ENCODE measurements at regions not wholly inside any gene's neighbourhood (a gene's known extent, or its start where the extent isn't known, plus 50 kb on each side); places are given as distances from the start of the nearest gene placed in this dataset.

- Histone ChIP-seq H3K27me3 (replicated peaks; ENCODE audit: control insufficient read depth, insufficient read depth, low read length, poor library complexity, severe bottlenecking) (no peaks in the 10 kb centered on the region), H3K4me1 (ENCODE audit: control insufficient read depth, insufficient read depth, low read length, poor library complexity, severe bottlenecking) (no peaks in the 10 kb centered on the region), H3K4me3 (ENCODE audit: insufficient read depth, low read depth, low read length, poor library complexity, severe bottlenecking) (no peak overlapping the region), H3K27ac (ENCODE audit: insufficient read depth, low read length, poor library complexity, severe bottlenecking) (no peak overlapping the region), H3K9me3 (ENCODE audit: control insufficient read depth, low read length) (no peaks in the 10 kb centered on the region), H3K36me3 (ENCODE audit: control insufficient read depth, insufficient read depth, low read length) (no peaks in the 10 kb centered on the region)
- peak in 1 of 3 donors; percentile 8 for DNase-seq
Observed at GRCh38 chr1:185681034-185681633, 53.1 kb upstream of the HMCN1 start.

- no peaks in the 10 kb centered on the region for H3K9me3 ChIP-seq (ENCODE audit: control insufficient read depth, low read length)
Observed at GRCh38 chr1:185680453-185680852, 53.7 kb upstream of the HMCN1 start.

GRCh38 chr1:185679220-185679619, 55.0 kb upstream of the HMCN1 start:
- no peaks in the 10 kb centered on the region for H3K9me3 ChIP-seq (ENCODE audit: control insufficient read depth, low read length)
- no peak overlapping the region for H3K4me3 ChIP-seq (ENCODE audit: insufficient read depth, low read depth, low read length, poor library complexity, severe bottlenecking)
- DNase-seq, result no peak
- H3K36me3 ChIP-seq (ENCODE audit: control insufficient read depth, insufficient read depth, low read length), result no peaks in the 10 kb centered on the region
- no peak overlapping the region for H3K27ac ChIP-seq (ENCODE audit: insufficient read depth, low read length, poor library complexity, severe bottlenecking)
- peaks cover 5% of the 10 kb centered on the region for H3K4me1 ChIP-seq (ENCODE audit: control insufficient read depth, insufficient read depth, low read length, poor library complexity, severe bottlenecking)
- H3K27me3 ChIP-seq (replicated peaks; ENCODE audit: control insufficient read depth, insufficient read depth, low read length, poor library complexity, severe bottlenecking), result no peaks in the 10 kb centered on the region

More at GRCh38 chr1:185680453-185680852, 53.7 kb upstream of the HMCN1 start:
- H3K4me3 ChIP-seq (ENCODE audit: insufficient read depth, low read depth, low read length, poor library complexity, severe bottlenecking), result no peak overlapping the region
- H3K4me1 ChIP-seq (ENCODE audit: control insufficient read depth, insufficient read depth, low read length, poor library complexity, severe bottlenecking), result no peaks in the 10 kb centered on the region
- no peak for DNase-seq
- no peak overlapping the region for H3K27ac ChIP-seq (ENCODE audit: insufficient read depth, low read length, poor library complexity, severe bottlenecking)
- no peaks in the 10 kb centered on the region for H3K27me3 ChIP-seq (replicated peaks; ENCODE audit: control insufficient read depth, insufficient read depth, low read length, poor library complexity, severe bottlenecking)
- no peaks in the 10 kb centered on the region for H3K36me3 ChIP-seq (ENCODE audit: control insufficient read depth, insufficient read depth, low read length)

GRCh38 chr1:185676969-185677368, 57.2 kb upstream of the HMCN1 start:
- DNase-seq, result no peak
- H3K9me3 ChIP-seq (ENCODE audit: control insufficient read depth, low read length), result no peaks in the 10 kb centered on the region
- H3K36me3 ChIP-seq (ENCODE audit: control insufficient read depth, insufficient read depth, low read length), result no peaks in the 10 kb centered on the region
- peaks cover 7% of the 10 kb centered on the region for H3K4me1 ChIP-seq (ENCODE audit: control insufficient read depth, insufficient read depth, low read length, poor library complexity, severe bottlenecking)
- no peak overlapping the region for H3K27ac ChIP-seq (ENCODE audit: insufficient read depth, low read length, poor library complexity, severe bottlenecking)
- H3K27me3 ChIP-seq (replicated peaks; ENCODE audit: control insufficient read depth, insufficient read depth, low read length, poor library complexity, severe bottlenecking), result no peaks in the 10 kb centered on the region
- no peak overlapping the region for H3K4me3 ChIP-seq (ENCODE audit: insufficient read depth, low read depth, low read length, poor library complexity, severe bottlenecking)

GRCh38 chr1:185674201-185674600, 60.0 kb upstream of the HMCN1 start:
- Histone ChIP-seq H3K27me3 (replicated peaks; ENCODE audit: control insufficient read depth, insufficient read depth, low read length, poor library complexity, severe bottlenecking) (no peaks in the 10 kb centered on the region), H3K4me3 (ENCODE audit: insufficient read depth, low read depth, low read length, poor library complexity, severe bottlenecking) (no peak overlapping the region), H3K36me3 (ENCODE audit: control insufficient read depth, insufficient read depth, low read length) (no peaks in the 10 kb centered on the region), H3K27ac (ENCODE audit: insufficient read depth, low read length, poor library complexity, severe bottlenecking) (no peak overlapping the region), H3K9me3 (ENCODE audit: control insufficient read depth, low read length) (no peaks in the 10 kb centered on the region), H3K4me1 (ENCODE audit: control insufficient read depth, insufficient read depth, low read length, poor library complexity, severe bottlenecking) (peaks cover 7% of the 10 kb centered on the region)
- no peak for DNase-seq

- no peak for DNase-seq
- Histone ChIP-seq H3K9me3 (ENCODE audit: control insufficient read depth, low read length) (no peaks in the 10 kb centered on the region), H3K27me3 (replicated peaks; ENCODE audit: control insufficient read depth, insufficient read depth, low read length, poor library complexity, severe bottlenecking) (no peaks in the 10 kb centered on the region), H3K4me1 (ENCODE audit: control insufficient read depth, insufficient read depth, low read length, poor library complexity, severe bottlenecking) (peaks cover 7% of the 10 kb centered on the region), H3K4me3 (ENCODE audit: insufficient read depth, low read depth, low read length, poor library complexity, severe bottlenecking) (no peak overlapping the region), H3K36me3 (ENCODE audit: control insufficient read depth, insufficient read depth, low read length) (no peaks in the 10 kb centered on the region), H3K27ac (ENCODE audit: insufficient read depth, low read length, poor library complexity, severe bottlenecking) (no peak overlapping the region)
Observed at GRCh38 chr1:185672719-185673360, 61.4 kb upstream of the HMCN1 start.

DNA sequence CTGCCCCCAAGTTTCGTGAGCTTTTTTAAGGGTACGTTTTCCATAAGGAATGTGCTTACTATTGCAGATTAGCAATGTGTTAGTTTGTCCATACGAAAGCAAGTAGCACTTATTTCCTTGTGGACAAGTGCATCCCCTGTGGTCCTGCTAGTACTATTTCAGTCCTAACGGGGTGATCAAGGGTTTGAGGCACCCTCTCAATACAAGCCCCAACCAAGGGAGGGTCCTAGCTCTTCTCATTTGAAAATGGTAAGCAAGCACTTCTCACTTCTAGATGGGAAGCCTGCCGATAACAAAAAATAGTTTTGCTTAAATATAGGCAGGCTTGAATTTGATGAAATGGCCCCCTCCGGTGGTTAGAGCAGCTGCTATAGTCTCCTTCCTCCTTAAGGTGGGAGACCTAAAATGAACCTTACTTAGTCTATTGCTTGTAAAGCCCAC, 64.0 kb upstream of the HMCN1 start:
- Histone ChIP-seq H3K27me3 (replicated peaks; ENCODE audit: control insufficient read depth, insufficient read depth, low read length, poor library complexity, severe bottlenecking) (no peaks in the 10 kb centered on the region), H3K27ac (ENCODE audit: insufficient read depth, low read length, poor library complexity, severe bottlenecking) (no peak overlapping the region), H3K4me3 (ENCODE audit: insufficient read depth, low read depth, low read length, poor library complexity, severe bottlenecking) (no peak overlapping the region), H3K36me3 (ENCODE audit: control insufficient read depth, insufficient read depth, low read length) (no peaks in the 10 kb centered on the region), H3K4me1 (ENCODE audit: control insufficient read depth, insufficient read depth, low read length, poor library complexity, severe bottlenecking) (peaks cover 7% of the 10 kb centered on the region), H3K9me3 (ENCODE audit: control insufficient read depth, low read length) (no peaks in the 10 kb centered on the region)
- peak in 2 of 3 donors; percentile 21 to 27 for DNase-seq

DNA sequence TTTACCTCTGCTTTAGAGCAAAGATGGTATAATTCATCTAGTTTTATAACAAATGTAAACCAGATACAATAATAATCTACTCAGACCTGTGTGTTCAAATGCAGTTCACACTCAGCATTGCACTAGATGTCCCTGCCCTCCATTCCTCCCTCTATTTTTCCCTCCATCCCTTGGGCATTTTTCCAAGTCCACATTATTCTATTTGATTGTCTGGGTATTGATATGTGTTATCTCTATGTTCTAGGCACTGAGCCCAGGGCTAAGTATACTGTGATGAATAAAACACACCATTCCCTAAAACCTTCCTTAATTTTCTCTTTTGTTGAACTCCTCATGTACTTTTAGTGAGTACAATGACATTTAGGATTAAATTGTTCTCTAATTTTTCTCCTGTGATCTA, 66.2 kb upstream of the HMCN1 start:
- no peak for DNase-seq
- Histone ChIP-seq H3K27me3 (replicated peaks; ENCODE audit: control insufficient read depth, insufficient read depth, low read length, poor library complexity, severe bottlenecking) (no peaks in the 10 kb centered on the region), H3K9me3 (ENCODE audit: control insufficient read depth, low read length) (no peaks in the 10 kb centered on the region), H3K36me3 (ENCODE audit: control insufficient read depth, insufficient read depth, low read length) (no peaks in the 10 kb centered on the region), H3K4me3 (ENCODE audit: insufficient read depth, low read depth, low read length, poor library complexity, severe bottlenecking) (no peak overlapping the region), H3K4me1 (ENCODE audit: control insufficient read depth, insufficient read depth, low read length, poor library complexity, severe bottlenecking) (no peaks in the 10 kb centered on the region), H3K27ac (ENCODE audit: insufficient read depth, low read length, poor library complexity, severe bottlenecking) (no peak overlapping the region)

DNA sequence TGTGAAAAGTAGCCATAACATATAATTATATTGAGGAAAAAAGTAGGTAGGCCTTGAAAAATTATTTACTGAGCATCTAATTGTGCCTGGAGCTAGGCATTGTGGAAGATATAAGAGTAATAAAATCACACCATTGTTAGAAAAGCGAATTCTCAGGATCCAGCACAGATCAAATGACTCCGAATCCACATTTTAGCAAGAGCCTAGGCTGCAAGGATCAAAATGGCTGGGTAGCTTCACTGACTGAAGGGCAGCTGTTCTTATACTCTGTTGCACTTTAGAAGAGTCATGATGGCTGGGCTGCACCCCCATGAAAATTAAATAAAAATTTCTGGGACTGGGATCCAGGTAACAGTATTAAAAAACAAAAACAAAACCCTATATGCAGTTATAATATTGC, 67.6 kb upstream of the HMCN1 start:
- no peak overlapping the region for H3K4me3 ChIP-seq (ENCODE audit: insufficient read depth, low read depth, low read length, poor library complexity, severe bottlenecking)
- no peak overlapping the region for H3K27ac ChIP-seq (ENCODE audit: insufficient read depth, low read length, poor library complexity, severe bottlenecking)
- H3K4me1 ChIP-seq (ENCODE audit: control insufficient read depth, insufficient read depth, low read length, poor library complexity, severe bottlenecking), result no peaks in the 10 kb centered on the region
- no peaks in the 10 kb centered on the region for H3K36me3 ChIP-seq (ENCODE audit: control insufficient read depth, insufficient read depth, low read length)
- no peak for DNase-seq
- no peaks in the 10 kb centered on the region for H3K9me3 ChIP-seq (ENCODE audit: control insufficient read depth, low read length)
- H3K27me3 ChIP-seq (replicated peaks; ENCODE audit: control insufficient read depth, insufficient read depth, low read length, poor library complexity, severe bottlenecking), result no peaks in the 10 kb centered on the region

DNA sequence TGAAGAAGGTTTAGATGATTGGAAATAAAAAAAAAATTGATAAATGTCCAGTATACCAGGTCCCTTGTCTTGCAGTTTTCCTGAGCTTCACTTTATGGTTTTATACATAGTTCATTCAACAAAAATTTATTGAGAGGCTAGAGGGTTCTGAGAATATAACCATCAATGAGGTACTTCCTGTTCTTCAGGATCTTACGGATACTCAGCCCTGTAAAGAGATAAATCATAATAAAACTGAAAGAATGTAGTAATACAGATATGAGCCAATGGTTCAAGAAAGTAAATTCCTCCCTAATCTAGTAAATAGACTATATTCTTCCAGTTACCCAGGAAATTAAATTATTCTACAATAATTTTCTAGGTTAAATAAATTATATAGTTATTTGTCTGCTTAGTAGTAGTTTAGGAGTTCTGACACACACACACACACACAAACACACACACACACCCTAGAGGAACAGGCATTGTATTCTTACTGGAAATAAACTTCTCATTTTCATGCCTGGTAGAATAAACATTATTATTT, 70.4 kb upstream of the HMCN1 start:
- Histone ChIP-seq H3K36me3 (ENCODE audit: control insufficient read depth, insufficient read depth, low read length) (no peaks in the 10 kb centered on the region), H3K9me3 (ENCODE audit: control insufficient read depth, low read length) (no peaks in the 10 kb centered on the region), H3K27ac (ENCODE audit: insufficient read depth, low read length, poor library complexity, severe bottlenecking) (no peak overlapping the region), H3K4me1 (ENCODE audit: control insufficient read depth, insufficient read depth, low read length, poor library complexity, severe bottlenecking) (no peaks in the 10 kb centered on the region), H3K27me3 (replicated peaks; ENCODE audit: control insufficient read depth, insufficient read depth, low read length, poor library complexity, severe bottlenecking) (no peaks in the 10 kb centered on the region), H3K4me3 (ENCODE audit: insufficient read depth, low read depth, low read length, poor library complexity, severe bottlenecking) (no peak overlapping the region)
- no peak for DNase-seq

Measured in effector memory CD4-positive, alpha-beta T cell (primary cell).